HUES64 (cell line): ENCODE measurements at regions not wholly inside any gene's neighbourhood (a gene's known extent, or its start where the extent isn't known, plus 50 kb on each side); places are given as distances from the start of the nearest gene placed in this dataset.
"Not testable (repeated sequence)": the region's sequence is repeated elsewhere in the genome, so short reads cannot be mapped to it uniquely, and the experiment has no call there.

Experiments
- H3K27ac ChIP-seq: 2 replicates; pipeline ENCODE4 v1.7.0; 2013; ENCODE audit warnings: low read depth, low read length, inconsistent platforms
- H3K27me3 ChIP-seq: 2 replicates; pipeline ENCODE4 v1.6.1; 2013; ENCODE audit warnings: mild to moderate bottlenecking, low read length; ENCODE audit not compliant: insufficient read depth
- H3K36me3 ChIP-seq: 2 replicates; pipeline ENCODE4 v1.6.1; 2013; ENCODE audit warnings: mild to moderate bottlenecking, low read length; ENCODE audit not compliant: insufficient read depth
- H3K4me1 ChIP-seq: 2 replicates; pipeline ENCODE4 v1.6.1; 2013; ENCODE audit warnings: mild to moderate bottlenecking, low read length, moderate library complexity; ENCODE audit not compliant: insufficient read depth
- H3K4me3 ChIP-seq: 2 replicates; pipeline ENCODE4 v1.5.1; 2013; ENCODE audit warnings: mild to moderate bottlenecking, low read length, moderate library complexity
- H3K9ac ChIP-seq: 2 replicates; pipeline ENCODE4 v1.6.1; 2013; ENCODE audit warnings: mild to moderate bottlenecking, low read depth, low read length
- H3K9me3 ChIP-seq: 2 replicates; pipeline ENCODE4 v1.6.1; 2013; ENCODE audit warnings: low read depth, low read length; ENCODE audit not compliant: insufficient read depth
- WGBS: fragments of 150-250, 120-280 bp; methylation state at CpG from one replicate; pipeline ENCODE4 v1.1.7; 2013; ENCODE audit warnings: missing lambda C conversion rate; 5-methylcytosine and 5-hydroxymethylcytosine counted together

DNA sequence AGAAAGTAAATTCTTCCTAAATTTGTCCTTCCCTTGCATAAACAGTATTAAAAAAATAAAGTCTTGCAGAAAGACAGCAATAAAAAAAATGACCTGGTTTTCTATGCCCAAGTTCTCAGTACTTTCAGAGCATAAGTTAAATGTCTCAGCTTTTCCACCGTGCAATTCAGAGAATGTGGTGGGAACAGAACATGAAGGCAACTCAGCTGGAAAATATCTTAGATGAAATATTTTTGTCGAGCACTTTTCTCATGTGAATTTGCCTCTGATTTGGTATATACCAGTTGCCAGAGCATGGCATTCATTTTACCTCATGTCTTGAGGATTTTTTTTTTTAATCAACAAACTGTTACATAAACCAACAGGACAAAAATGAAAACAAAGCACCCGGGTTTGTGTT lies 176.1 kb downstream of the CETN3 start:
- Histone ChIP-seq H3K4me3 (no peak overlapping the region), H3K9me3 (no peaks in the 10 kb centered on the region), H3K27ac (no peak overlapping the region), H3K9ac (no peak overlapping the region), H3K27me3 (no peaks in the 10 kb centered on the region), H3K4me1 (no peaks in the 10 kb centered on the region), H3K36me3 (no peaks in the 10 kb centered on the region)
- 93% methylated on average over 3 of the region's 3 CpGs for WGBS

- no peak overlapping the region for H3K27ac ChIP-seq
- H3K27me3 ChIP-seq = no peaks in the 10 kb centered on the region
- 80% methylated on average over 4 of the region's 4 CpGs for WGBS
- no peaks in the 10 kb centered on the region for H3K9me3 ChIP-seq
- no peak overlapping the region for H3K9ac ChIP-seq
- no peaks in the 10 kb centered on the region for H3K36me3 ChIP-seq
- no peak overlapping the region for H3K4me3 ChIP-seq
- H3K4me1 ChIP-seq = no peaks in the 10 kb centered on the region
Measured at GRCh38 chr5:90231688-90232087, 177.9 kb downstream of the CETN3 start.

GRCh38 chr5:90227683-90228082 lies 181.9 kb downstream of the CETN3 start:
- no peaks in the 10 kb centered on the region for H3K27me3 ChIP-seq
- H3K4me3 ChIP-seq = no peak overlapping the region
- WGBS = 75% methylated on average over 3 of the region's 3 CpGs
- H3K4me1 ChIP-seq = no peaks in the 10 kb centered on the region
- H3K9ac ChIP-seq = no peak overlapping the region
- H3K9me3 ChIP-seq = no peaks in the 10 kb centered on the region
- H3K36me3 ChIP-seq = no peaks in the 10 kb centered on the region
- no peak overlapping the region for H3K27ac ChIP-seq

DNA sequence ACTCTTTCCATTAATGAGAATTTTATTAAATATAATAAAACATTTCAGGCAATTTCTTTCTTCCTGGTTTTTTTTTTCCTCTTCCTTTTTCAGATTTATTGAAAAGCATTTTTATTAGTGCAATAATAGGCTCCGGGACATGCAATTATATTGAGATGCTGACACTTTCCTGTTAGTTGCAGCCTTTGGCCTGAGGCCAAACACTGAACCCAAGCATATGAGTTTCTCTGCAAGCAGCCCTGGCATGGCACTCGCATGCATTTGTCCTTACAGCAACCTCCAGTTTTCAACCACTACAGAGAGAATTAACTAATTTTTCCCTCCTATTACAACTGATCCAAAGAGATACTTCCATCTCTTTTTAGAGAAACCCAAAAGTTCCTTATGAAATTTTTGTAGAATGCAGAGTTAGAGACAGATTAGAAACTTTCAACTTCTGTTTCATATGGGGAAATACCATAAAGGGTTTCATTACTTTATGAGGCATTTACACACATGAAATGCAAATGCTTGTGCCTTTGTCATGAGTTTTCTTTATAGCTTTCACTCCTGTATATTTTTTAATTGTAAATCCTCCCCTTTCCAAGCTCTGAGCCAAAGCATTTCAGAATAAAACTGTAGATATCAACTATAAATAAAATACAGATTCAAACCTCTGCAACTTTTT lies 183.0 kb downstream of the CETN3 start:
- H3K9me3 ChIP-seq = no peaks in the 10 kb centered on the region
- H3K4me3 ChIP-seq = no peak overlapping the region
- no peaks in the 10 kb centered on the region for H3K4me1 ChIP-seq
- 87% methylated on average over 2 of the region's 2 CpGs for WGBS
- H3K36me3 ChIP-seq = no peaks in the 10 kb centered on the region
- no peaks in the 10 kb centered on the region for H3K27me3 ChIP-seq
- no peak overlapping the region for H3K27ac ChIP-seq
- no peak overlapping the region for H3K9ac ChIP-seq

GRCh38 chr5:90224342-90224741 lies 185.2 kb downstream of the CETN3 start:
- H3K9me3 ChIP-seq = no peaks in the 10 kb centered on the region
- H3K4me1 ChIP-seq = no peaks in the 10 kb centered on the region
- H3K36me3 ChIP-seq = no peaks in the 10 kb centered on the region
- no peak overlapping the region for H3K4me3 ChIP-seq
- no peak overlapping the region for H3K9ac ChIP-seq
- H3K27me3 ChIP-seq = no peaks in the 10 kb centered on the region
- no peak overlapping the region for H3K27ac ChIP-seq
- whole genome bisulfite sequencing = 99% methylated on average over 1 of the region's 1 CpG

GRCh38 chr5:90223756-90224155 lies 185.8 kb downstream of the CETN3 start:
- H3K27ac ChIP-seq = no peak overlapping the region
- H3K9me3 ChIP-seq = no peaks in the 10 kb centered on the region
- no peak overlapping the region for H3K9ac ChIP-seq
- H3K27me3 ChIP-seq = no peaks in the 10 kb centered on the region
- H3K4me3 ChIP-seq = no peak overlapping the region
- H3K36me3 ChIP-seq = no peaks in the 10 kb centered on the region
- no peaks in the 10 kb centered on the region for H3K4me1 ChIP-seq
- 85% methylated on average over 2 of the region's 2 CpGs for WGBS

- Histone ChIP-seq H3K4me3 (no peak overlapping the region), H3K36me3 (no peaks in the 10 kb centered on the region), H3K27ac (no peak overlapping the region), H3K9ac (no peak overlapping the region), H3K27me3 (no peaks in the 10 kb centered on the region), H3K4me1 (no peaks in the 10 kb centered on the region), H3K9me3 (no peaks in the 10 kb centered on the region)
- WGBS = 85% methylated on average over 2 of the region's 2 CpGs
Measured at GRCh38 chr5:90221951-90222350, 187.6 kb downstream of the CETN3 start.

GRCh38 chr5:90220554-90220953 lies 189.0 kb downstream of the CETN3 start:
- WGBS = 100% methylated on average over 1 of the region's 3 CpGs
- Histone ChIP-seq H3K4me1 (no peaks in the 10 kb centered on the region), H3K9ac (no peak overlapping the region), H3K9me3 (no peaks in the 10 kb centered on the region), H3K36me3 (no peaks in the 10 kb centered on the region), H3K27me3 (no peaks in the 10 kb centered on the region), H3K4me3 (no peak overlapping the region), H3K27ac (no peak overlapping the region)

DNA sequence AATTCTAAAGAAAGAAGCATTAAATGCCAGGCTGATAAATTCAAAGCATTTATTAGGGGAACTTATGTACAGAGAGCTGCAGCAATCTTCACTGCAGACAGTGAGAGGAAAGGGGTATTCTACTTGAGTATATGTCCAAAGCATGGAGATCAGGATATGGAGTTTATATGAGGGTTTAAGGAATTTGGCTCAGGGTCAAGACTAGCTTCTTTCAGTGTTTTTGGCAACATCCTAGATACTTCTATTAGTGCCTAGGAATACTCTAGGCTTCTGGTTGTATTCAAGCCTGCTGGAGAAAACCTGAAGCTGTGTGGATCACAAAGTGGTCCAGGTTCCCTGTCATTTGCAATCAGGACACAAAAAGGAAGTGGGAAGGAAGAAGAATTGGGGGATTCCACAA lies 194.6 kb downstream of the CETN3 start:
- no peaks in the 10 kb centered on the region for H3K36me3 ChIP-seq
- no peaks in the 10 kb centered on the region for H3K27me3 ChIP-seq
- no peak overlapping the region for H3K9ac ChIP-seq
- H3K4me1 ChIP-seq = no peaks in the 10 kb centered on the region
- H3K9me3 ChIP-seq = peaks cover 2% of the 10 kb centered on the region; the same call in 1 of the 2 replicates
- no peak overlapping the region for H3K27ac ChIP-seq
- no peak overlapping the region for H3K4me3 ChIP-seq

- Histone ChIP-seq H3K9ac (peak overlapping the region; percentile 78), H3K4me3 (peak overlapping the region; percentile 54)
- H3K9me3 ChIP-seq, H3K27me3 ChIP-seq, H3K27ac ChIP-seq, H3K36me3 ChIP-seq, H3K4me1 ChIP-seq: not testable (repeated sequence)
- WGBS = 50% methylated on average over 25 of the region's 25 CpGs
Measured at GRCh38 chr5:90208323-90208722, 201.2 kb downstream of the CETN3 start.

GRCh38 chr5:90201923-90202322 lies 207.6 kb downstream of the CETN3 start:
- no peak overlapping the region for H3K9ac ChIP-seq
- H3K27me3 ChIP-seq = no peaks in the 10 kb centered on the region
- peaks cover 6% of the 10 kb centered on the region; the same call in 1 of the 2 replicates for H3K4me1 ChIP-seq
- no peaks in the 10 kb centered on the region for H3K9me3 ChIP-seq
- 92% methylated on average over 2 of the region's 3 CpGs for WGBS
- no peaks in the 10 kb centered on the region for H3K36me3 ChIP-seq
- H3K27ac ChIP-seq = no peak overlapping the region
- no peak overlapping the region for H3K4me3 ChIP-seq
